ENCODE measurements at regions not wholly inside any gene's neighbourhood (a gene's known extent, or its start where the extent isn't known, plus 50 kb on each side); places are given as distances from the start of the nearest gene placed in this dataset.
"Not testable (repeated sequence)": the region's sequence is repeated elsewhere in the genome, so short reads cannot be mapped to it uniquely, and the experiment has no call there.

GRCh38 chr14:24700511-24700910 is 66.5 kb upstream of the GZMB start:
- DNase-seq (ENCODE audit: unreplicated experiment) = no peak
- no peak overlapping the region for H3K4me3 Mint-ChIP-seq (ENCODE audit: unreplicated experiment)
- H3K27me3 Mint-ChIP-seq (ENCODE audit: insufficient read depth, unreplicated experiment) = no peaks in the 10 kb centered on the region
- intact Hi-C loops (cut with micrococcal nuclease) = no loop called here
- TF ChIP-seq, protein P1, sequence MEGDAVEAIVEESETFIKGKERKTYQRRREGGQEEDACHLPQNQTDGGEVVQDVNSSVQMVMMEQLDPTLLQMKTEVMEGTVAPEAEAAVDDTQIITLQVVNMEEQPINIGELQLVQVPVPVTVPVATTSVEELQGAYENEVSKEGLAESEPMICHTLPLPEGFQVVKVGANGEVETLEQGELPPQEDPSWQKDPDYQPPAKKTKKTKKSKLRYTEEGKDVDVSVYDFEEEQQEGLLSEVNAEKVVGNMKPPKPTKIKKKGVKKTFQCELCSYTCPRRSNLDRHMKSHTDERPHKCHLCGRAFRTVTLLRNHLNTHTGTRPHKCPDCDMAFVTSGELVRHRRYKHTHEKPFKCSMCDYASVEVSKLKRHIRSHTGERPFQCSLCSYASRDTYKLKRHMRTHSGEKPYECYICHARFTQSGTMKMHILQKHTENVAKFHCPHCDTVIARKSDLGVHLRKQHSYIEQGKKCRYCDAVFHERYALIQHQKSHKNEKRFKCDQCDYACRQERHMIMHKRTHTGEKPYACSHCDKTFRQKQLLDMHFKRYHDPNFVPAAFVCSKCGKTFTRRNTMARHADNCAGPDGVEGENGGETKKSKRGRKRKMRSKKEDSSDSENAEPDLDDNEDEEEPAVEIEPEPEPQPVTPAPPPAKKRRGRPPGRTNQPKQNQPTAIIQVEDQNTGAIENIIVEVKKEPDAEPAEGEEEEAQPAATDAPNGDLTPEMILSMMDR (IDR thresholded peaks at IDR 0.05; ENCODE audit: unreplicated experiment) = no peak
- CTCF ChIA-PET = interaction anchor here (3.0 kb wide), 1 partner anchor 10 kb away, joined by 29 read pairs; no protein-coding TSS in a partner anchor
- H3K27ac Mint-ChIP-seq (ENCODE audit: low read depth, unreplicated experiment) = no peak overlapping the region
- BruUV-seq (replicated peaks) = no TSS peak
- no peaks in the 10 kb centered on the region for H3K36me3 Mint-ChIP-seq (ENCODE audit: insufficient read depth, unreplicated experiment)
- POLR2A ChIA-PET = no interaction called here
- no peaks in the 10 kb centered on the region for H3K4me1 Mint-ChIP-seq (ENCODE audit: insufficient read depth, unreplicated experiment)
- H3K9me3 Mint-ChIP-seq (ENCODE audit: unreplicated experiment) = no peaks in the 10 kb centered on the region

GRCh38 chr14:24699052-24699451 is 65.1 kb upstream of the GZMB start:
- Mint-ChIP-seq H3K27me3 (ENCODE audit: insufficient read depth, unreplicated experiment) (no peaks in the 10 kb centered on the region), H3K36me3 (ENCODE audit: insufficient read depth, unreplicated experiment) (no peaks in the 10 kb centered on the region), H3K27ac (ENCODE audit: low read depth, unreplicated experiment) (no peak overlapping the region), H3K4me1 (ENCODE audit: insufficient read depth, unreplicated experiment) (no peaks in the 10 kb centered on the region), H3K4me3 (ENCODE audit: unreplicated experiment) (no peak overlapping the region), H3K9me3 (ENCODE audit: unreplicated experiment) (no peaks in the 10 kb centered on the region)
- DNase-seq (ENCODE audit: unreplicated experiment) = no peak
- intact Hi-C loops (cut with micrococcal nuclease) = no loop called here
- ChIA-PET POLR2A (no interaction called here), CTCF (interaction anchor here (3.0 kb wide), 1 partner anchor 11 kb away, joined by 29 read pairs; no protein-coding TSS in a partner anchor)
- TF ChIP-seq, protein P1 (IDR thresholded peaks at IDR 0.05; ENCODE audit: unreplicated experiment) = no peak
- no TSS peak for BruUV-seq (replicated peaks)

DNA sequence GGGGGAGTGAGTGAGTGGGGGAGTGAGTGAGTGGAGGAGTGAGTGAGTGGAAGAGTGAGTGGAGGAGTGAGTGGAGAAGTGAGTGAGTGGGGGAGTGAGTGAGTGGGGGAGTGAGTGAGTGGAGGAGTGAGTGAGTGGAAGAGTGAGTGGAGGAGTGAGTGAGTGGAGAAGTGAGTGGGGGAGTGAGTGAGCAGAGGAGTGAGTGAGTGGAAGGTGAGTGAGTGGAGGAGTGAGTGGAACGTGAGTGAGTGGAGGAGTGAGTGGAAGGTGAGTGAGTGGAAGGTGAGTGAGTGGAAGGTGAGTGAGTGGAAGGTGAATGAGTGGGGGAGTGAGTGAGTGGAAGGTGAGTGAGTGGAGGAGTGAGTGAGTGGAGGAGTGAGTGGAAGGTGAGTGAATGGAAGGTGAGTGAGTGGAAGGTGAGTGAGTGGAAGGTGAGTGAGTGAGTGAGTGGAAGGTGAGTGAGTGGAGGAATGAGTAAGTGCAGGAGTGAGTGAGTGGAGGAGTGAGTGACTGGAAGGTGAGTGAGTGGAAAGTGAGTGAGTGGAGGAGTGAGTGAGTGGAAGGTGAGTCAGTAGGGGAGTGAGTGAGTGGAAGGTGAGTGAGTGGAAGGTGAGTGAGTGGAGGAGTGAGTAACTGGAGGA is 62.4 kb upstream of the GZMB start:
- H3K4me1 Mint-ChIP-seq (ENCODE audit: insufficient read depth, unreplicated experiment); H3K27me3 Mint-ChIP-seq (ENCODE audit: insufficient read depth, unreplicated experiment); H3K4me3 Mint-ChIP-seq (ENCODE audit: unreplicated experiment); H3K36me3 Mint-ChIP-seq (ENCODE audit: insufficient read depth, unreplicated experiment); DNase-seq (ENCODE audit: unreplicated experiment); BruUV-seq (replicated peaks); H3K27ac Mint-ChIP-seq (ENCODE audit: low read depth, unreplicated experiment); intact Hi-C loops (cut with micrococcal nuclease); H3K9me3 Mint-ChIP-seq (ENCODE audit: unreplicated experiment); CTCF ChIA-PET; POLR2A ChIA-PET: not testable (repeated sequence)

DNA sequence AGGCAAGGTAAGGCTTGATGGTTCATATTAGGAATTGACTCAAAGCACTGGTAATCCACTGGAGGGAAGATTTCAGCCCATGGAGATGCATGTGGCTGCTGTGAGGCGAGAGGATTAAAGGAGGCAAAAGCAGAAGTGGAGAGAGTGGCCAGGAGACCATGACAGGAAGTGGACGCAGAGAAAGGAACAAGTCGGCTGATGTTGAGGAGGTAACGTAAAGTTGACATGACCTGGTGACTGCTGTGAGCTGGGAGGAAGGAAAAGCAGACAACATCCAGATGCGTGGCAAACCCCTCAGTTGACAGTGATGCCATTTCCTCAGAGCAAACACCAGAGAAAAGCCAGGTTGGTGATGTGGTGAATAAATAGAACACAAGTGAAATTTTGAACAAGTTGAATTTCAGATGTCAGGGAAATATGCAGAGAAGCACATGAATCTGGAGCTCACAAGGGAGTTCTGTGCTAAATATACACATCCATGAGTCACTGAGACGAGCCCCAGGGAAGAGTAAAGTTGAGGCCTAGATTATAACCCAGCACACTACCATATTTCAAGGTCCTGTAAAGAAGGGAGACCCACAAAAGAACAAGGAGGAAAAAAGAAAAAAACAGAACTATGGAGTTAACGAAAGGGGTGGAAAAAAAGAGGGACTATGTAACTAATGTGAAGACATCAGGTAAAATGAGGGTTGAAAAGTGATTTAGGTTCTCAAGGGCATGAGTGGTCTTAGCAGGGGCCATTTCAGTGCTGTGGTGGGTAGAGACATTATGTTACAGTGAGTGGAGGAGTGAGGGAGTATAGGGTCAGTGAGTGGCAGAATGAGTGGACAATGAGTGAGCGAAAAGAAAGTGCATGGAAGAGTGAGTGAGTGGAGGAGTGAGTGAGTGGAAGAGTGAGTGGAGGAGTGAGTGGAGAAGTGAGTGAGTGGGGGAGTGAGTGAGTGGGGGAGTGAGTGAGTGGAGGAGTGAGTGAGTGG is 61.6 kb upstream of the GZMB start:
- POLR2A ChIA-PET = no interaction called here

More for the DNA sequence above, 61.6 kb upstream of the GZMB start:
- no peak overlapping the region for H3K27ac Mint-ChIP-seq (ENCODE audit: low read depth, unreplicated experiment)
- TF ChIP-seq, protein P1 (IDR thresholded peaks at IDR 0.05; ENCODE audit: unreplicated experiment) = no peak
- BruUV-seq (replicated peaks) = no TSS peak
- CTCF ChIA-PET = interaction anchor here (0.7 kb wide), 1 partner anchor 15 kb away, joined by 3 read pairs; no protein-coding TSS in a partner anchor
- H3K36me3 Mint-ChIP-seq (ENCODE audit: insufficient read depth, unreplicated experiment) = no peaks in the 10 kb centered on the region
- H3K9me3 Mint-ChIP-seq (ENCODE audit: unreplicated experiment) = no peaks in the 10 kb centered on the region
- DNase-seq (ENCODE audit: unreplicated experiment) = no peak
- no peaks in the 10 kb centered on the region for H3K27me3 Mint-ChIP-seq (ENCODE audit: insufficient read depth, unreplicated experiment)
- H3K4me1 Mint-ChIP-seq (ENCODE audit: insufficient read depth, unreplicated experiment) = no peaks in the 10 kb centered on the region
- no peak overlapping the region for H3K4me3 Mint-ChIP-seq (ENCODE audit: unreplicated experiment)
- intact Hi-C loops (cut with micrococcal nuclease) = no loop called here
